Midbrain (tissue), 1 donor: ENCODE measurements at regions not wholly inside any gene's neighbourhood (a gene's known extent, or its start where the extent isn't known, plus 50 kb on each side); places are given as distances from the start of the nearest gene placed in this dataset.
"Not testable (repeated sequence)": the region's sequence is repeated elsewhere in the genome, so short reads cannot be mapped to it uniquely, and the experiment has no call there.

Experiments used
- DNase-seq: peaks from one replicate; lab custom pipeline; 2025; lab: John Stamatoyannopoulos, UW

- DNase-seq: not testable (repeated sequence)
Measured at GRCh38 chr13:70511861-70512417, 403.7 kb upstream of the KLHL1 start.

- DNase-seq: no peak
Measured at GRCh38 chr13:70505809-70506208, 397.6 kb upstream of the KLHL1 start.

- DNase-seq: no peak
Measured at GRCh38 chr13:70502944-70503343, 394.7 kb upstream of the KLHL1 start.

- DNase-seq: no peak
Measured at GRCh38 chr13:70490320-70490935, 382.2 kb upstream of the KLHL1 start.

- DNase-seq: no peak
Measured at GRCh38 chr13:70484931-70485330, 376.7 kb upstream of the KLHL1 start.

GRCh38 chr13:70483599-70484276, 375.5 kb upstream of the KLHL1 start:
- DNase-seq: no peak

GRCh38 chr13:70473907-70474306, 365.7 kb upstream of the KLHL1 start:
- no peak for DNase-seq

- no peak for DNase-seq
Measured at GRCh38 chr13:70469077-70469476, 360.8 kb upstream of the KLHL1 start.

- DNase-seq: no peak
Measured at GRCh38 chr13:70457474-70457873, 349.2 kb upstream of the KLHL1 start.

- no peak for DNase-seq
Measured at GRCh38 chr13:70448820-70449219, 340.6 kb upstream of the KLHL1 start.

GRCh38 chr13:70432276-70432805, 324.1 kb upstream of the KLHL1 start:
- DNase-seq: no peak

GRCh38 chr13:70430256-70430655, 322.0 kb upstream of the KLHL1 start:
- no peak for DNase-seq

GRCh38 chr13:70424928-70425327, 316.7 kb upstream of the KLHL1 start:
- no peak for DNase-seq

- no peak for DNase-seq
Measured at GRCh38 chr13:70424428-70424827, 316.2 kb upstream of the KLHL1 start.

- DNase-seq: no peak
Measured at GRCh38 chr13:70415136-70415535, 306.9 kb upstream of the KLHL1 start.

- no peak for DNase-seq
Measured at GRCh38 chr13:70408865-70409264, 300.6 kb upstream of the KLHL1 start.

- no peak for DNase-seq
Measured at GRCh38 chr13:70407486-70407885, 299.2 kb upstream of the KLHL1 start.

- no peak for DNase-seq
Measured at GRCh38 chr13:70405266-70405665, 297.0 kb upstream of the KLHL1 start.

- DNase-seq: no peak
Measured at GRCh38 chr13:70394031-70394548, 285.8 kb upstream of the KLHL1 start.

- DNase-seq: no peak
Measured at GRCh38 chr13:70391678-70392077, 283.4 kb upstream of the KLHL1 start.

- DNase-seq: no peak
Measured at GRCh38 chr13:70390968-70391367, 282.7 kb upstream of the KLHL1 start.

GRCh38 chr13:70390064-70390463, 281.8 kb upstream of the KLHL1 start:
- no peak for DNase-seq

GRCh38 chr13:70388935-70389334, 280.7 kb upstream of the KLHL1 start:
- DNase-seq: no peak
